AG08396 (cell line): ENCODE measurements at regions not wholly inside any gene's neighbourhood (a gene's known extent, or its start where the extent isn't known, plus 50 kb on each side); places are given as distances from the start of the nearest gene placed in this dataset.

Experiments used
- DNase-seq: peaks from one replicate; pipeline ENCODE4 v3.0.0; 2012; ENCODE audit warnings: low spot score, mixed read lengths

- no peak for DNase-seq
Measured at GRCh38 chr13:72104656-72105180, 237.7 kb upstream of the DACH1 start.

GRCh38 chr13:72101768-72102400 lies 234.9 kb upstream of the DACH1 start:
- DNase-seq, result no peak

- no peak for DNase-seq
Measured at GRCh38 chr13:72100339-72100738, 233.3 kb upstream of the DACH1 start.

DNA sequence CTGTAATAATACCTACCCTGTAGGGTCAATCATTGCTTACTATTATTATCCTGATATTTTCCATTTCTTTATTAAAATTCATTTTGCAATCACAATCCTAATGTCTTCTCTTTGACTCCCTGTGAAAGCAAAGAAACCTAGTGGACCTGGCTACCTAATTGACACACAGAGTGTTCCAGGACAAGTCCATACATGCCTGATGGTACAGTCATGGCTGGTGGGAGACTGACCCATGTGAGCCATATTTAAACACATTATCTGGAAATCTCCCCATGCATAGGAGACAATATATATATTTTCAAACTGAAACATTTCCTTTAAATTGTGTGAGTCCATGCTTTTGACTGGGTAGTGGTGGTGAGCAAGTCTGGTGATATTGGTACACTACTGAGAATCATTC lies 230.6 kb upstream of the DACH1 start:
- DNase-seq, result no peak

DNA sequence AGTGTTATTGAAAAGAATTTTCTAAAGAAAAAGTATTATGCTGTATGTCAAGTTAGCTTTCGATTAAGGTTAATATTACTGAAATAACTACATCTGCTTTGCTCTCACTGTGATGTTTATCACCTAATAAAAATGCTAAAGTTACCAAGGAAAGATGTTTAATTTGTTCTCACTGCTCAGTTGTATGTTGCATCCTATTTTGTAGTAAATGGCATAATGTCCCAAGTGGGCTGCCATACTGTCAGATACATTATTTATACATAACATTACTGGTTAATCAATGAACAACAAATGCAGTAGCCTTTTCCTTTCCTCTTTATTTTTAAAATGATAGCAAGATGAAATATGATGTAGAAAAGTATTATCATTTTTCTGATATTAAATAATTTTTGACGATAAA lies 226.3 kb upstream of the DACH1 start:
- DNase-seq, result no peak

- no peak for DNase-seq
Measured at GRCh38 chr13:72074663-72075062, 207.7 kb upstream of the DACH1 start.

GRCh38 chr13:72072261-72072660 lies 205.3 kb upstream of the DACH1 start:
- DNase-seq, result no peak

GRCh38 chr13:72071713-72072112 lies 204.7 kb upstream of the DACH1 start:
- no peak for DNase-seq

GRCh38 chr13:72062566-72062965 lies 195.6 kb upstream of the DACH1 start:
- no peak for DNase-seq

DNA sequence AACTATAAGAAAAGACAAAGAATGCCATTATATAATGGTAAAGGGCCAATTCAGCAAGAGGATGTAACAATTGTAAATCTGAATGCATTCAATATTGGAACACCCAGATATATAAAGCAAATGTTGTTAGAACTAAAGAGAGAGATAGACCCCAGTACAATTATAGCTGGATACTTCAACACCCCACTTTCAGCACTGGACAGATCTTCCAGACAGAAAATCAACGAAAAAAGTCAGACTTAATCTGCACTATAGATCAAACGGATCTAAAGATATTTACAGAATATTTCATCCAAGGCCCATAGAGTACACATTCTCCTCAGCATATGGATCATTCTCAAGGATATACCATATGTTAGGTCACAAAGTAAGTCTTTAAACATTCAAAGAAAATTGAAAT lies 194.6 kb upstream of the DACH1 start:
- DNase-seq, result no peak

DNA sequence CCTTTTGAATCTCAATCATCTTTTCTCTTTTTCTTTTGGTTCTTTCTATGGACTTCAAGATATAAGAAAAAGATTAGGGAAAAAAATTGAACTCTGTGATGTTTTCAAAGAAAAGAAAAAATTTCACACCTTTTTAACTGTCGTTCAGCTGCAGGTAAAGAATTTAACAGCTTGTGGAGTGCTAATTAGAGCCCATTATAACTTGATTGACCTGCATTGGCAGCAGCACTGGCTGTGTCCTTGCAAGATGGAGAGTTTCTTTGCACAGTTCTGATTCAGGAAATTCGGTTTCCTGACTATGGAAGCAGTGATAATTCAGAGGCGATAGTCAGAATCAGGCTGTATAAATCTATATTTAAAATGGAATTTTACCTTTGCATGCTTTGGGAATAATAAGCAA lies 183.2 kb upstream of the DACH1 start:
- no peak for DNase-seq

- DNase-seq, result no peak
Measured at GRCh38 chr13:72043366-72043765, 176.4 kb upstream of the DACH1 start.

DNA sequence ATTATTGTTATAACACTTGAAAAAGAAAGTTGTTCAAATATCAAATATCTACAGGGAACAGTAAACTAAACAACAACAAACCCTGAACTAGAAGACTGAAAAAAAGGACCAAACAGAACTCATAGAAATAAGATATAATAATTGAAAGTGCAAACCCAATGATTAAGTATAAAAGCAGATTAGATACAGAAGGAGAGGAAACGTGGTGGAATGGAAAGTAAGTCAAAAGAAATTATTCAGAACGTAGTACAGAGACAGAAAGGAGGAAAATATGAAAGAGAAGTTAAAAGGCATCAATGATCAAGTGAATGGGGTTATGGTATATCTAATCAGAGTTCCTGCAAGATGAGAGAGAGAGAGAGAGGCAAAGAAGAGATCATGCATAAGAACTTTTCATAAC lies 174.2 kb upstream of the DACH1 start:
- no peak for DNase-seq

GRCh38 chr13:72039126-72039525 lies 172.1 kb upstream of the DACH1 start:
- no peak for DNase-seq

- no peak for DNase-seq
Measured at GRCh38 chr13:72029981-72030380, 163.0 kb upstream of the DACH1 start.

DNA sequence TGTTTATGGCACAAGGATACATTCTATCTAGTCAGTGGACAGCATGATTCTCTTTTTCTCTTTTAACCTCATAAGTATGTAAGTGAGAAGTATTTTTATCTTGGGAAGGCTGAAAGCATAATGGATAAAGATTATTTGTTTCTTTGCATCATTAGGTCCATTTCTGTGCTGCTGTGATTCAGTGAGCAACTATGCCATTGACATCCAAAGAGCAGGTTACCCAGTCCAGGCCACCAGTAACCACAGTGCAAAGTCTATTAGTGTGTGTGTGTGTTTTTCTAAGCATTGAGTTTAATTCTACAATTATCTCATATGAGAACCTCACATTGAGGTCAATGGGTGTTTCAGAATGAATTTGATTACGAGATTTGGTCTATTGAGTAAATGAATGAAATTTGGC lies 158.8 kb upstream of the DACH1 start:
- no peak for DNase-seq

DNA sequence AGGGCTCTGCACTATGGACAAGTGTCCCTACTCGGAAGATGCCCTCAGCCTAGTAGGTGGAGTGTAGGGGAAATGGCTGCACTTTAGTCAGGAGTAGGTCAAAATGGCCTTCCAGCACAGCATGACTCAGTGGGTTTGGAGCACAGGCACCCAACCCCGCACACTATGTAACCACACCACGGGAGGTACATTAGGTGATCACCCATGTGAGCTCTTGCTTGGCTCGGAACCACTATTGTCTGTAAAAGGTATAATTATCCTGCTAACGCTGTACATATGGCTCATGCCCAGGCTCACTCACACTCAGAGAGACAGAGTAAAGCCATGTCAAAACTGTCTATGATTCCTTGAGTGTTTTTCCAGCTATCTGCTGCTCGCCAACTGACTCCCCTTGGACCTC lies 156.9 kb upstream of the DACH1 start:
- no peak for DNase-seq

GRCh38 chr13:72005455-72005854 lies 138.5 kb upstream of the DACH1 start:
- no peak for DNase-seq

GRCh38 chr13:72004784-72005374 lies 137.9 kb upstream of the DACH1 start:
- DNase-seq, result no peak

DNA sequence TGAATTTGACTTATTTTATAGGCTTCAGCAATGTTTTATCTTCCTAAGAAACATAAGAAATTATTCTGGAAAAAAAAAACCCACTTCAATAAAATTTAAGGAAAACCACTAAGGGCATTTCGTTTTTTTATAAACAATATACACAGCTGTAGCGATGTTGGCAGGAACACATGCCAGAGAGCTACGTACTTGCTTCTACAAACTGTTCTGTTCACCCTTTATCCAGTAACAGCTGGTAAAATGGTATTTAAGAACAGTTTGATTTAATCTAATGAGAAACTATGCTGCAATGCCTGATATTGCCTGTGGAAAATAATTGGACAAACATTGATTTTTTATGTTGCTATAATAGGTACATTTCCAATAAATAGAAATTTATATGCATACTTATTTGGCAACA lies 137.2 kb upstream of the DACH1 start:
- no peak for DNase-seq

DNA sequence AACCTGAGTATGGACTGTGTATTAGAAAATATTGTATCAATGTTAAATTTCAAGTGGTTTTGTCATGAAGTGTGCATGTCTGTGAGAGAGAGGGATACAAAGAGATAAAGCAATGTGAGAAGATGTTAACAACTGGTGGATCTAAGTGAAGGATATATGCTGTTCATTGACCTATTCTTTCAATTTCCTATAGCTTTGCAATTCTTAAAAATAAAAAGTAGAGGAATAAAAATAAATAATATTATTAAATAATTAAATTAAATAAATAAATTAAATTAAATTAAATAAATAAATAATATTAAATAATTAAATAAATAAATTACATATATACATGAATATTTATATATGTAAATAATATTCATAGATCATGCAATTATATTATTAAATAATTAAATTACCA lies 131.2 kb upstream of the DACH1 start:
- DNase-seq, result no peak

GRCh38 chr13:71979616-71980015 lies 112.6 kb upstream of the DACH1 start:
- DNase-seq, result no peak

- DNase-seq, result no peak
Measured at GRCh38 chr13:71977028-71977427, 110.0 kb upstream of the DACH1 start.

- DNase-seq, result no peak
Measured at GRCh38 chr13:71967990-71968389, 101.0 kb upstream of the DACH1 start.
